Stimulated activated CD8-positive, alpha-beta memory T cell treated with anti-CD3 and anti-CD28 coated beads, Interleukin-12 subunit alpha, Interleukin-12 subunit beta, amount 100 ng/mL, for 24 hours (primary cell): ENCODE measurements at regions not wholly inside any gene's neighbourhood (a gene's known extent, or its start where the extent isn't known, plus 50 kb on each side); places are given as distances from the start of the nearest gene placed in this dataset.
"Not testable (repeated sequence)": the region's sequence is repeated elsewhere in the genome, so short reads cannot be mapped to it uniquely, and the experiment has no call there.

Source experiments
- DNase-seq: peaks from one replicate; pipeline ENCODE4 v3.0.0-alpha.2; 2020; ENCODE audit errors: extremely low read depth

DNA sequence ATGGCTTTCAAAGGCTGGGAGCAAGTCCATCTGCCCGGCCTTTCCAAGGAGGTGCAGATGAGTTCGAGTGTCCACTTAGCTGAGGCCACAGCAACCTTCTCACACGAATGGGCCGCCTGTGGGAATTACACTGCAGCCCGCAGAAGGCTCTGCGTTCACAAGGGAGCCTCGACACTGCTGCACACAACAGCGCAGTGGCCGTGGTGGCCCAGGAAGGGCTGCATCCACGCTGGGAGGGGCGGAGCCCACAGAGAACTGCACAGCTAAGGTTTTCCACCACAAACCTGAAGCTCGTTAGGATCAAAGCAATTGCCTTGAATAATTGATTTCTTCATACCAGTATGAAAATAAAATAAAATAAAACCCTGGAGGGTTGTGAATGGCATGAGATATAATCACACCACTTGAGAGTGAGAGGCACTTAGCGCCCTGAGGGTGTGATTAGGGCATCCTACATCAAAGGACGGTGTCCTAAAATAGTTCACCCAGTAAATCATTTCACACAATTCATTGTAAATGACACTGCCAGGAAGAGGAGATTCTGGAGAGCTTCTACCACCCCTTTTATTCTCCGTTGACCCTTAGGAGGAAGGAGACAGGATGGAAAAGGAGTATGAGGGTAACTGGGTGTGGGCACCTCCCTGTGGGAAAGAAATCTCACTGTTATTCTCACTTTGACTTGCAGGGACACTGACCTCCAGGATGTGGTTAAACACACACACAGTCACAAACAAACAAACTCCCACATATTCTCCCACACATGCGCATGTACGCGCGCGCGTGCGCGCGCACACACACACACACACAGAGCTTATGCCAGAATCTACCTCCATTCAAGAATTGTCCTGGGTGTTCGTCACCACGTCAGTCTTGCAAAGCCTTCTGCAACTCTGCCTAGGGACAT lies 256.6 kb upstream of the ID2 start:
- no peak for DNase-seq

DNA sequence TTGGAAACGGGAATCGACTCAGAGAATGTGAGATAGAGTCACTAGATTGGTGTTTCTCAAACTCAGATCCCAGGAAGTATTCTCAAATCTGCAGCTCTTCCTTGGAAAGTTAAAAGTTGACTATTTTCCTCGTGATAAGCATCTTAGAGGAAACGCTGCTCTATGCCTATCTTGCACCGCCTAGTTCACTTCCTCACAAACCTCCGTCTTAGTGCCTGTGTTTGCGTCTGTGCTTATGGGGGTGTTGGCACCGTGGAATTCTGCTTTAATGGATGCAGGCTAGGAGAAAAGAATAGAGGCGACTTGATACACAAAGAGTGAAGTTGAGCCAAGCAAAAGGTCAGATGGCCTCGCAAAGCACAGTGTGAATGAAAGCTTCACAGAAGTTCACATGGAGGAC lies 255.3 kb upstream of the ID2 start:
- DNase-seq: no peak

DNA sequence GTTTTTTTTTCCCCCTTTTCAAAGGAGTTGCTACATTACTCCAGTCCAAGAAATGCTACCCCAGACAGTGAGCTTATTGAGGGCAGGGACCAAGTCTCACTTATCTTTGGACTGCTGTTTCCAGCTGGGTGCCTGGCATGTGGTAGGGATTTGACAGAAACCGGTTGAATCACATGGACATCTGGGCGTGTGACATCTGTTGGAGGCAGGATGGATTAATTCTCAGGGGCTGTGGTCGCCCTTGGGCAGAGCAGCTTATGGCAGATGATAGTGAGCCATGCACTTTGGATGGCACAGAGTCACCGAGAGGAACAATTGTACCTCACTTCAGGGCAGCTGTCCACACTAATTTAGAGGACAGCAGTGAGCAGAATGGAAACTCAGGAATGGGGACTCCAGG lies 254.6 kb upstream of the ID2 start:
- no peak for DNase-seq

DNA sequence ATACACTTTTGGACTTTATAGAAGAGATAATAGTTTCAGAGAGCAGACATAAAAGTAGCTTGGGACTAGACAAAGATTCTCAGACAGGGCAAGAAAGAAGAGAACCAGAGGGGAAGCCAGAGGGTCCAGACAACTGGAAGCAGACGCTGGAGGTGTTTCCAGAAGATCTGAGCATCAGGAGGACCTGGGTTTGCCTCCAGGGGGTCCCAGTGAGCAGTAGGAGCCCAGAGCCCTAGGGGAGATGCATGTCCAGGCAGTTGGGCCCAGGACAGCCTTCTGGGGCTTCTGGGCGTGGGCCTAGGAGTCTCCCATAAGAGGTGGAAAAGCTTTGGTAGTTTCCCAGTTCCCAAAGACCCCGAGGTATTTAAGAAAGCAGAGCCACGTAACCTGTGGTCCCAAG lies 251.2 kb upstream of the ID2 start:
- DNase-seq: no peak

DNA sequence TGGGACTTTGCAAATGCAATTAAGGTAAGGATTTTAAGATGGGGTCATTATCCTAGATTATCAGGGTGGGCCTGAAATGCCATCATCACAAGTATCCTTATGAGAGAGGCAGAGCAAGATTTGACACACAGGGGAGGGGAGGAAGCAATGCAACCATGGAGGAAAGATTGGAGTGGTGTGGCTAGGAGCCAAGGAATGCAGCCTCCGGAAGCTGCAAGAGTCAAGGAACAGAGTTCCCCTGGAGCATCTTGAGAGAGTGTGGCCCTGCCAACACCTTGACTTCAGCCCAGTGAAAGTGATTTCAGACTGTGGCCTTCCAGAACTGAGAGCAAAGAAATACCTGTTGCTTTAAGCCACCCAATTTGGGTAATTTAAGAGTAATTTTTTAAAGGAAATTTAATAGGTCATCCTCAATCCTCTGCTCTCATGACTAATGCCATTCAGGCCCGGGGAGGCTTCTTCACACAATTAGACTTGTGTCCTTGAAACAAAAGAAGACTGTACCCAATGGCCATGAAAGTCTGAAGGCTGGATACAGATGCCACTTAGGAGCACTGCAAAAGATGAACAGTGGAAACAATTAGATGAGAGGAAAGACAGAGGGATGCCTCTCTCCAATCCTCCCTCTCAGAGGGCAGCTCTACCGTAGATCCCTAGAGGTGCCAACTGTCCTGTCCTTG lies 250.3 kb upstream of the ID2 start:
- DNase-seq: no peak

DNA sequence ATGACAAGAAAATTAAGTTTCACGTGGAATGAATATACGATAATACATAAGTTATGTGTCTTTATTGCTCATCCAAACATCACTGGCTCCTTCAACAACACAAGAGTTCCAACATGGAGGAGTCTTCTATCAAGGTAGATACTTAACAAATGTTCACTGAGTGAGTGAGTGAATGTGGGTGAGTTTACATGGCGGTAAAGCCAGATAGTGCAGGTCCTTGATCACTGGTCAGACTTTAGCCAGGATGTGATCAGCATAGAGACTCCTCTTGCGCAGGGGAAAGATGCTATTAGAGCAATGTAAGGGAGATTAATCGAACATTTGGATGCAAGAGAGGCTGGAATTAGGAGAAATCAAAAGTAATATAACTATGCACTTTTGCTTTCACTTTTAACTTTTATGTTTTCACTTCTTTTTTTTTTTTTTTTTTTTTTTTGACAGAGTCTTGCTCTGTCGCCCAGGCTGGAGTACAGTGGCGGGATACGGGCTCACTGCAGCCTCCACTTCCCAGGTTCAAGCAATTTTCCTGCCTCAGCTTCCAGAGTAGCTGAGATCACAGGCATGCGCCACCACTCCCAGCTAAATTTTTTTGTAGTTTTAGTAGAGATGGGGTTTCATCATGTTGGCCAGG lies 249.0 kb upstream of the ID2 start:
- no peak for DNase-seq

DNA sequence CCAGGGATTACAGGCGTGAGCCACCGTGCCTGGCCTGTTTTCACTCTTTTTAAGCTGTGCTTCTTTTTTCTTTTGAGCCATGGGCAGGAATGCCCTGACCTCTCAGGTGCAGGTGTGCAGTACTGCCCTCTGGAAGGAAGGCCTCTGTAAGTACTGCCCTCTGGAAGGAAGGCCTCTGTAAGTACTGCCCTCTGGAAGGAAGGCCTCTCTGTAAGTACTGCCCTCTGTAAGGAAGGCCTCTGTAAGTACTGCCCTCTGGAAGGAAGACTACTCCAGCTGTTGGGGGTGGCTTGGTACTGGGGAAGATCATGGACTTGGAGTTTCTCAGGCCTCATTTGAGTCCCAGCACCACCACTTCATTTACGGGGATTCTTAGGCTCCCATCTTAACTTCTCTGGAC lies 248.5 kb upstream of the ID2 start:
- no peak for DNase-seq

DNA sequence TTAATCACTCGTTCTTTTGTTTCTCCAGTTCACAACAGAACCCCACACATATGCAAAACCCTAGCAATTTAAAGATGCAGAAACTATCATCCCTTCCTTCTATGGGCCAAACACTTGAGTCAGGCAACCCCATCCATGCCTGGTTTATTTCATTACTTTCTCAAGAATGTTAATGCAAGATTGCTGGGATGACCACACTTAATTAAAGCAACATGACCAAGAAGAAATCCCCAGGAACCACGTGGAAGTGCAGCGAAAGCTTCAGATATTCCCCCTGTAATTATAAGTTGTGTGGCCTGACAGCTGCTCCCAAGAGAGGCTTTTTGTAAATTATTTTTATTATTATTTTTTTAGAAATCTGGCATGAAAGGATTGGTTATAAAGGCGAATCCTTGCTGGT lies 246.2 kb upstream of the ID2 start:
- no peak for DNase-seq

DNA sequence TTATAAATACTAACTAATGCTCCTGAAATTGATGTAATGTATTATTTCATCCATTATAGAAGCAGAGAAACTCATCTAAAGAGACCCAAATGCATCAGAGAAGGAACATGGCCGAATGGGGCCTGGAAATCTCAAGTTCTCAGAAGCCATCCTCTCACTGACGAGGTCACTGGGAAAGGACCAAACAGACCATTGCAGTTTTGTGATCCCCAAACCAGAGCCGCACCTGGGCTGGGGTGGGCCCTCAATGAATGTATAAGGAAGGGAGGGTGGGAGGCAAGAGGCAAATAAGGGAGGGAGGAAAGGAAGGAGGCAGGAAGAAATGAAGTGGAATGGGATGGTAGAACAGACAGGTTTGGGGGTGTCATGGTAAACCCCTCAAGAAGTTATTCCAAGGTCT lies 245.3 kb upstream of the ID2 start:
- no peak for DNase-seq

DNA sequence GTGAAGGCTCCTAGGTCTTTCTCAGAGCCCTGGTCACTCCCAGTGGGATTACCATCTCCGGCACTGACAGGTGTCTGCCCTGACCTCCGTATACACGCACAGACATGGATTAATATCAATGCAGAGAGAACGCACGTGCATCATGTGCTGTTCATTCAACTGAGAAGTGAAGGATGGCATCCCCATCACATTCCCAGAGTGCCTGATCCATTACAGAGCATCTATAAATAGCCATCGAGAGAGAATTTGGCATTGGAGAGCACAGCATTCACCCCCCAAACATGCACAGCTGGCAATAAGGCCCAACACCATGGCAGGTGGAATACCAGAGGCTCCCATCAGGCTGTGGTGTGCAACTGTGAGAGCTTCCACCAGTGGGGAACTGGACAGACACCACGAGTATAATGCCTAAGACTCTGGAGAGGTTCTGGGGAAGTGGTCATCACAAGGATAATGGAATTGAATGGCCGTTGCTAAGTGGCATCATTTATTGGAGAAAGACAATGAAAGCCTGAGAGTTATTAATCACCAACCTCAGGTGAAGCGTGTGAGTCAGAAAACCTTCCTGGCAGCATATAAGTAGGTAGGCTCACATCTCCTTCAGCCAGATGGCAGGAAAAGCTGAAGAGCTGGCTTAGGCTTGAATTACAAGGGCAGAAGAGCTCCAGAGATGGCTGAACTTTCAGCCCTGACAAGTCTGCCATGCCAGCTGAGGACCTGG lies 244.5 kb upstream of the ID2 start:
- no peak for DNase-seq

DNA sequence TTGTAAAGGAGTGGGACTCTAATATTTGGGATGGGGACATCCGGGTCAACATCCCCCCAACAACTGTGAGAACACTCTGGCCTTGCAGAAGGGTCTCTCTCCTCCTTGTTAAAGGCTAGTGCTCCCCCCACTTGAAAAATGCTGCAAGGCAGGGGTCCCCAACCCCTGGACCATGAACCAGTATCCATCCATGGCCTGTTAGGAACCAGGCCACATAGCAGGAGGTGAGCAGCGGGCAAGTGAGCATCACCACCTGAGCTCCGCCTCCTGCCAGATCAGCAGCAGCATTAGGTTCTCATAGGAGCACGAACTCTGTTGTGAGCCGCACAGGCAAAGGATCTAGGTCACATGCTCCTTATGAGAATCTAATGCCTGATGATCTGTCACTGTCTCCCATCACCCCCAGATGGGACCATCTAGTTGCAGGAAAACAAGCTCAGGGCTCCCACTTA lies 243.9 kb upstream of the ID2 start:
- no peak for DNase-seq

DNA sequence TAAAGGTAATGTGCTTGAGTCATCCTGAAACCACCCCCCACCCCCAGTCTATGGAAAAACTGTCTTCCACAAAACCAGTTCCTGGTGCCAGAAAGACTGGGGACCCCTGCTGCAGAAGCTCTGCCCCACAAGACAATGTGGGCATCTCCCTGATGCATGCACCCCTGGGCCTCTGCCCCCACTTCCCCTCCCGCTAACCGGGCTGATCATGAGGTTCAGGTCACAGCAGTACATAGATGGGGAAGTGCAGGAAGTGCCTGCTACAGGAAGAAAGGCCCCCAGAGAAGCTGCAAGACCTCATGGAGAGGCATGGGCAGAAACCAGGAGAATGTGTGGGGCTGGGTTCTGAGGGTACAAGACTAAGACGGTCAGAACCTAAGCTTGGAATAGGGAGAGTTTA lies 243.4 kb upstream of the ID2 start:
- no peak for DNase-seq

DNA sequence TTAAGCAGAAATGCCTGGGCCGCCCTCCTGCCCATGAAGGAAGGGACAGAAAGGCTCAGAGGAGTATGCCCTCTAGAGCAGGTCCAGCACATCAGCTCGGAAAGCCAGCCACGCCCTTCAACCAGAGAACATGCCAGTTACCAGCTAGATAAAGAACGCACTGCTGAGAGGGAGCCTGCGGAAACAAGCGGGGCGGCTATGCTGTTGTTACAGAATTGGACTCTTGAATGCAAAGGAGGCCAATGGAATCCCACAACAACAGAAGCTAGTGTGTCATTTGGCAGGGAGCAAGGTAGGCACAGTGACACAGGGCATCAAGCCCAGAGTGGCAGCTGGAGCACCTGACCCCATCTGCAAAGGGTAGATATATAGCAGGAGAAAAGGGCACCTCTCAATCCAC lies 242.9 kb upstream of the ID2 start:
- DNase-seq: no peak

DNA sequence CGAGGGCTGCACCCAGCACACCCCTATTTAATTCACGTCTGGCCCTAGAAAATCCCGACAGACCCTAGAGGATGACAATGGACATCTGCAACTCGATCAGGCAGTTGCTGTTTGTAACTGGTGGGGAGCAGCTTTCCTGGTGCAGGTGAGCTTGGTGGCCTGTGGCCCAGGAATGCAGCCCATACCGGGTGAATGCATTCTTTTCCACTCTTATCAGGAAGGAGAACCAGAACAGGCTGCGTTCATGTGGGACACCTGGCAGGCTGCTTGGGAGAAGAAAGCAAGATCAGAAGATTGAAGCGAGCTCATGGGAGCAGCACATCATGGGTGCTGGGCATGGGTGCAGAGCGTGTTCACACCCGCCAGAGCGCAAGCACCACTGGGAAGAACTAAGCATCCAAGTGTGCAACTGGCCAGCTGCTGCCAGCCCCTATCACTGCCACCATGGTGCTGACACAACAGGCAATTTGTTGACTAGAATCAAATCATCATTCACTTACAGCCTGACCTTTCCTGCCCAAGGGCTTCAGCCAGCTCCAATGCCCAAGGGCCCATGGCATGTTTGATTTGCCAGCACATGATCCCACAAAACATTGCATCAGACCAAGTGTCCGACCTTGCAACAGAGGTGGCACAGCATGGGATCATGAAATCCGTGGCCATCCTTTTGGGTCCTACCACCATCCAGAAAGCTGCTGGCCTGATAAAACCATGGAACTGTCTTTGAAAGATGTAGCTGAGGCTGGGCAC lies 241.7 kb upstream of the ID2 start:
- DNase-seq: no peak

DNA sequence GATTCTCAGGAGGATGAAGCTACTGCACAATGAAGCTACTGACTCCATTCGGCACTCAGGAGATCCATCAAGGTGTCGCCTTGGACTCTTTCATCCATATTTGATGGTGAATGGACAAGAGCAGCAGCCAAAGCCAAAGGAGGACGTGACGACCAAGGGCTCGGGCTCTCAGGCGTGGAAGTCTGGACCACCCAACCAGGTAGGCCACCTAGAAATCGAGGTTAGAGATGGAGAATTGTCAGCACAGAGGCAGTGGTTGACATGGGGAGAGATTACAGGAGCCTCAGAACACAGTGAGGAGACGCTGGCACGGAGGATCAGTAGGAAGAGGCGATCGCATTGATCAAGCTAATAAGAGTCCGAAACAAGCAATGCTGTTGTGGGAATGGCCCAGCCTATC lies 240.5 kb upstream of the ID2 start:
- DNase-seq: no peak

DNA sequence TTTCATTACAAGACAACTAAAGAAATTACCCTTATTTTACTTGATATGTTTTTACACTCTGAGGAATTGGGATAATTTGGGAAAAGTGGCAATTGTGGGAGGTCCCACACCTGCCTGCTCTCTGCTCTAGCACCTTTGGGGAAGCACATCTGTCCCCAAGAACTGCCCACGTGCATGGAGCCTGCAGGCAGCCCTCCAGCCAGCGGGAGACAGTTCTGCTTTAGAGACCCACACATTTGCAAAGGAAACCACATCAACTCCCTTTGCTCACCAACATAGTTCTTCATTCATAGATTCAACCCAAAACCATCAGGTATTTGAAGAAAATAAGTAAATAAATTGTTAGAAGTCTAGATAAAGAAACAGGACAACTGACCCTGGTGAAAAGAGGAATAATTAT lies 239.9 kb upstream of the ID2 start:
- no peak for DNase-seq

DNA sequence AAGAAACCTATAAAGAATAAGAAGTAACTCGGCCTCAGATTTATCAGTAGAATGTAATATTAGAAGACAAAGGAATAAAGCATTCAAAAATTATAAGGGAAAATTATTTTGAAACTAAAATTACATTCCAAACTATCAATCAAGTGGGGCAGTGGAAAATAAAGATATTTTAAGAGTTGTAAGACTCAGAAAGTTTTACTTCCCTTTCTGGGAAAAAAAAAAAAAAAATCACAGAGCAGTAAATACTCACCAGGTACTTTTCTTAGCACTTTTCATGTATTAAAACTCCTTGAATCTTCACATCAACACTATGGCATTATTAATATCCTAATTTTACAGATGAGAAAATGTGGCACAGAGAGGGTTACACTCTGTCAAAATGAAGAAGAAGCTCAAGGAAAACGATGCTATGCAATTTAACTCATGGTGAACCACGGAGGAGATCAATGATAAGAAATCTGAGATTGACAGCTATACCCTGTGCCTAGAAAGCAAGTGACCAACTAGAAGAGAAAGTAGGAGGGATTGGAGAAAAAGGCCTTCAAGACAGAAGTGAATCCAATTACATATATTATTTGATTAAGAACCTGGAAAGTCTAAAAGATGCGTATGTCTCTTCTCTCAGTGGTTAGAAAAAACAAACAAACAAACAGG lies 238.9 kb upstream of the ID2 start:
- no peak for DNase-seq

DNA sequence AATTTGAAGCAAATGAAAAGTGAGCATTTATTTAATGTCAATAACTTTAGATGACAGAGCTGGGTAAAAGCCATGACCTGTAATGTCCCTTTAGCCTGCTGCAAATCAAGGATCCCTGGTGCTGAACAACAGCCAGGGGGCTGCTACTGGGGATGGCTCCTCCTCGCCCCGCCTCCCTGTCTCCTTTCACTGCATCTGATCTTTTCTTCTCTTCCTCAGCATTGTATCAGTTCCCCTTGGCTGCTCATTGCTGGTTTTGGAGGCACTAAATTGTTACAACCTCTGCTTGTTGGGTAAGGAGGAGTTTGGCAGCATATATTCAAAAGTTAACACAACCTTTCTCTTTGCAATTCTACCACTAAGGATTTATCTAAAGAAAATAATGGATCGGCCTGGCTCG lies 236.3 kb upstream of the ID2 start:
- DNase-seq: no peak

DNA sequence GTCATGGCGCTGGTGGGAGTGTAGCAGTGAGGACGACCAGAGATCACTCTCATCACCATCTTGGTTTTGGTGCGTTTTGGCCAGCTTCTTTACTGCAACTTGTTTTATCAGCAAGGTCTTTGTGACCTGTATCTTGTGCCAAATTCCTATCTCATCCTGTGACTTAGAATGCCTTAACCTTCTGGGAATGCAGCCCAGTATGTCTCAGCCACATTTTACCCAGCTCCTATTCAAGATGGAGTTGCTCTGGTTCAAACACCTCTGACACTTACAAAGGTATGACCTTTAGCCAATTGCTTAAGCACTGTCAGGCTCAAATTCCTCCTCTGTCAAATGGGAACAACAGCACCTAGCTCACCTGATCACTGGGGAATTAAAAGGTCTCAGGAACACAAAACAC lies 235.1 kb upstream of the ID2 start:
- DNase-seq: not testable (repeated sequence)

DNA sequence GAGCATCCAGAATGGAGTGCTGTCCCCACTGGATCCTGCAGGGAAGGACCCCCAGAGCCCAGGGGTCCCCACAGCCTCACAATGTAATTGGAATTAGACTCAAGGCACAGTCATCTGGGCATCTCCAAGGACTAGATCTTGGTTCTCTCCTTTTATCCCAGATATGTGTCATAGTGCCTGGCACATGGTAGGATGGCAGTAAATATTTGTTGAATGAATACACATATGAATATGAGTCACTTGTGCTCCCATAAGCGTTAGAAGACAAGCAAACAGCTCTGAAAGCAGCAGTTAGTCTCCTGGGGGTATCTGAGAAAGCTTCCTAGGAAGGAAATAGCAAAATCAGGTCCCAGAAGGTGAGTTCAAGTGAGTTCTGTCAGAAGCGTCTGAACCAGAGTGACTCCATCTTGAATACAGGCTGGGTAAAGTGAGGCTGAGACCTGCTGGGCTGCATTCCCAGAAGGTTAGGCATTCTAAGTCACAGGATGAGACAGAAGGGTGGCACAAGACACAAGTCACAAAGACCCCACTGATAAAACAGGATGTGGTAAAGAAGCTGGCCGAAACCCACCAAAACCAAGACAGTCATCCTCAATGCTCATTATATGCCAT lies 234.1 kb upstream of the ID2 start:
- no peak for DNase-seq
